Calu3 (cell line): ENCODE measurements at regions not wholly inside any gene's neighbourhood (a gene's known extent, or its start where the extent isn't known, plus 50 kb on each side); places are given as distances from the start of the nearest gene placed in this dataset.

ENCODE experiments used
- BruUV-seq: library from RNA; stranded (reverse); fragments of 400-500 nt; replicated peaks from 2 replicates; lab custom pipeline; 2021; lab: Mats Ljungman, UMichigan
- CTCF ChIA-PET: fragments of 300-600 bp; sonication (Branson Sonifier 250); formaldehyde crosslinking; loops from one replicate; lab custom pipeline; 2022; ENCODE audit warnings: antibody characterized with exemption; lab: Charles Lee
- DNase-seq: peaks from one replicate; pipeline ENCODE4 v3.0.0; 2022
- H3K27ac Mint-ChIP-seq: one replicate; pipeline ENCODE4 v1.8.0; 2022; ENCODE audit warnings: mixed read lengths; ENCODE audit not compliant: unreplicated experiment
- H3K27me3 Mint-ChIP-seq: one replicate; pipeline ENCODE4 v1.8.0; 2022; ENCODE audit warnings: mixed read lengths; ENCODE audit not compliant: unreplicated experiment
- H3K36me3 Mint-ChIP-seq: one replicate; pipeline ENCODE4 v1.8.0; 2022; ENCODE audit warnings: mild to moderate bottlenecking, moderate library complexity, mixed read lengths; ENCODE audit not compliant: insufficient read depth, unreplicated experiment
- H3K4me1 Mint-ChIP-seq: one replicate; pipeline ENCODE4 v1.8.0; 2022; ENCODE audit warnings: mild to moderate bottlenecking, low read depth, mixed read lengths; ENCODE audit not compliant: unreplicated experiment
- H3K4me3 Mint-ChIP-seq: one replicate; pipeline ENCODE4 v1.8.0; 2022; ENCODE audit warnings: mild to moderate bottlenecking, low read depth, moderate library complexity, mixed read lengths; ENCODE audit not compliant: unreplicated experiment
- H3K9me3 Mint-ChIP-seq: one replicate; pipeline ENCODE4 v1.8.0; 2022; ENCODE audit warnings: low read depth, mixed read lengths; ENCODE audit not compliant: unreplicated experiment
- intact Hi-C: fragments of 100-400 bp; cut with micrococcal nuclease; formaldehyde crosslinking; loops from one replicate; pipeline ENCODE4 v1.10.0; 2022; ENCODE audit not compliant: unreplicated experiment
- TF ChIP-seq, protein P1 (sequence below): fragments of 200-600 bp; IDR thresholded peaks from one replicate; pipeline ENCODE4 v1.8.0; 2022; ENCODE audit warnings: antibody characterized with exemption; ENCODE audit not compliant: unreplicated experiment

DNA sequence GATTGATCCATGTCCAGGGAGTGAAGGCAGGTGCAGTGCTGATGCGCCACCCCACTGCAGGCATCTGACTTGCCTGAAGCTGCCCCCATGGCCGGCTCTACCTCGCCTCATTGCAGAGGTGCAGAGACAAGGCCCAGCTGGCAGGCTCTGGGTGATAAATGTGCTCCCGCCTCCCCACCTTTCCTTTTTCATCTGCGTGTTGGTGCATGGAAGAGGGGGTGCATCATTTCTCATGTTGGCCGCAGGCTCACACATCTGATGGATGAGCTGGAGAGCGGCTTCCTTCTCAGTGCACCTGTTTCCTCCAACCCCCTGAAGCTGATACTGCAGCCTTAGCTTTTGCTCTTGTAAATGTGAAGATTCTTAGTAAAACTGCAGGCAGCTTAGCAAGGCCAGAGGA is 306.0 kb upstream of the KAZN start:
- no TSS peak for BruUV-seq
- H3K4me3 Mint-ChIP-seq = no peak overlapping the region
- H3K36me3 Mint-ChIP-seq = no peaks in the 10 kb centered on the region
- no peaks in the 10 kb centered on the region for H3K27me3 Mint-ChIP-seq
- no peak for DNase-seq
- no peak overlapping the region for H3K27ac Mint-ChIP-seq
- H3K4me1 Mint-ChIP-seq = no peaks in the 10 kb centered on the region
- intact Hi-C loops = no loop called here
- TF ChIP-seq, protein P1, sequence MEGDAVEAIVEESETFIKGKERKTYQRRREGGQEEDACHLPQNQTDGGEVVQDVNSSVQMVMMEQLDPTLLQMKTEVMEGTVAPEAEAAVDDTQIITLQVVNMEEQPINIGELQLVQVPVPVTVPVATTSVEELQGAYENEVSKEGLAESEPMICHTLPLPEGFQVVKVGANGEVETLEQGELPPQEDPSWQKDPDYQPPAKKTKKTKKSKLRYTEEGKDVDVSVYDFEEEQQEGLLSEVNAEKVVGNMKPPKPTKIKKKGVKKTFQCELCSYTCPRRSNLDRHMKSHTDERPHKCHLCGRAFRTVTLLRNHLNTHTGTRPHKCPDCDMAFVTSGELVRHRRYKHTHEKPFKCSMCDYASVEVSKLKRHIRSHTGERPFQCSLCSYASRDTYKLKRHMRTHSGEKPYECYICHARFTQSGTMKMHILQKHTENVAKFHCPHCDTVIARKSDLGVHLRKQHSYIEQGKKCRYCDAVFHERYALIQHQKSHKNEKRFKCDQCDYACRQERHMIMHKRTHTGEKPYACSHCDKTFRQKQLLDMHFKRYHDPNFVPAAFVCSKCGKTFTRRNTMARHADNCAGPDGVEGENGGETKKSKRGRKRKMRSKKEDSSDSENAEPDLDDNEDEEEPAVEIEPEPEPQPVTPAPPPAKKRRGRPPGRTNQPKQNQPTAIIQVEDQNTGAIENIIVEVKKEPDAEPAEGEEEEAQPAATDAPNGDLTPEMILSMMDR = no peak
- CTCF ChIA-PET = no interaction called here
- H3K9me3 Mint-ChIP-seq = peaks cover 12% of the 10 kb centered on the region

DNA sequence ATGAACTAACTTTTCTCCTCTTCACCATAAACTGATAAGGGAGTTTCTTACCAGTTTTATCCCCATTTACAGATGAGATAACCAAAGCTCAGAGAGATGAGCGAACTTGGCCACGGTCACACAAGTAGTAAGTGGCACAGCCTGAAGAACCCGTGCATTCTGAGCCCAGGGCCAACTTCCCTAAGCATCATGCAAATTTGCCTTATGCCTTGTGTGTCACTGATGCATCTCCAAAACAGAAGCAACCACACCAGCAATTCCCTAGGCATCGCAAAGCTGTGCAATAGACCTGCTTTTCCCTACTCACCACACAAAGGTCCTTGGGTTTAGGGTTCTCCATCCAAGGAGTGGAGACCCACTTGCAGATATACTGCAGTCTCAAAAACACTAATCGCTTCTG is 304.5 kb upstream of the KAZN start:
- CTCF ChIA-PET = no interaction called here
- Mint-ChIP-seq H3K4me1 (no peaks in the 10 kb centered on the region), H3K4me3 (no peak overlapping the region), H3K9me3 (peaks cover 7% of the 10 kb centered on the region), H3K27ac (no peak overlapping the region), H3K27me3 (no peaks in the 10 kb centered on the region), H3K36me3 (no peaks in the 10 kb centered on the region)
- intact Hi-C loops = no loop called here
- TF ChIP-seq, protein P1 = no peak
- no peak for DNase-seq
- no TSS peak for BruUV-seq

DNA sequence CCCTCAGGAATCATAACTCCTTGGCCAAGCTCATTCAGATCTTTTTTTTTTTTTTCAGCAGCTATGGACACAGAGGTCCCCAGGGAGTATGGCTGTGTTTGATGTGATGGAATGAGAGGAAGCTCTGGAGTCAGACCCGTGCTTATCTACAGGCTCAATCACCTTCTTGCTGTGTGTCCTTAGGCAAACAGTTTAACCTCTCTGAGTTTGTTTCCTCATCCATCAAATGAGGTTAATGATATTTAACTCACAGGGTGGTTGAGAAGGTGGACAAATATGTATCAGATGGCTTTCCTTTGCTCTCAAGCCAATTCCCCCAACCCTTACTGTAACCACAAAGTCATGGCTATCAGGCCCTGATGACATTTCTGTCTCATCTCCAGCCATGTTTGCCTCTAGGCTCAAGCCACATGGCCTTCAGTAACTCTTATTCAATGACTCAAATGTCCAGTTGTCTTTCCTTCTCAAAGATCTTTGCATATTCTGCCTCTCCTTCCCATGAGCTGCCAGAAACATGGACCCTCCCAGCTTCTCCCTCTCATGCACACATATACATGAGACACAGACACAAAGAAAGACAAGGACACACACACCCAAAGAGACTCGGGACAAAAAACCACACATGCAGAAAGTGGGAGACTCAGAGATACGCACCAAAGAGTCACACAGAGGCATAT is 303.5 kb upstream of the KAZN start:
- CTCF ChIA-PET = no interaction called here
- Mint-ChIP-seq H3K9me3 (peaks cover 7% of the 10 kb centered on the region), H3K4me3 (no peak overlapping the region), H3K27ac (no peak overlapping the region), H3K4me1 (no peaks in the 10 kb centered on the region), H3K36me3 (no peaks in the 10 kb centered on the region), H3K27me3 (no peaks in the 10 kb centered on the region)
- no TSS peak for BruUV-seq
- DNase-seq = no peak
- TF ChIP-seq, protein P1 = no peak
- intact Hi-C loops = no loop called here

DNA sequence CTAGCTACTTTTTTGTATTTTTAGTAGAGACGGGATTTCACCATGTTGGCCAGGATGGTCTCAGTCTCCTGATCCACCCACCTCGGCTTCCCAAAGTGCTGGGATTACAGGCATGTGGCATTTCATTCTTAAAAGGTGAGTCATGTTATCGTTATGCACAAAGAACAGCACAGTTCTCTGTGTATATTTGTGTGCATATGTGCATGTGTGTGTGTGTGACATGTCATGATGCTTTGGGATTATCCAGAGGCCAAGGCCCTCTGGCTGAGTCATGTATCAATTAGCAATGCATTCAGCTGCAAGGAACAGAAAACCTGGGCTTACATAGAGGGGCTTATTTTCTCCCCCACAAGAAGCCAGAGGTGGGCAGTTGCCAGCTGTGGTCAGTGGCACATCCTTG is 301.7 kb upstream of the KAZN start:
- Mint-ChIP-seq H3K36me3 (no peaks in the 10 kb centered on the region), H3K4me1 (no peaks in the 10 kb centered on the region), H3K9me3 (peaks cover 7% of the 10 kb centered on the region), H3K27ac (no peak overlapping the region), H3K27me3 (no peaks in the 10 kb centered on the region), H3K4me3 (no peak overlapping the region)
- TF ChIP-seq, protein P1 = no peak
- no TSS peak for BruUV-seq
- CTCF ChIA-PET = no interaction called here
- DNase-seq = no peak
- intact Hi-C loops = no loop called here
